Right lobe of liver (tissue), 4 donors: ENCODE measurements at regions not wholly inside any gene's neighbourhood (a gene's known extent, or its start where the extent isn't known, plus 50 kb on each side); places are given as distances from the start of the nearest gene placed in this dataset.

ENCODE experiments used
- CTCF ChIP-seq, 4 donors: fragments of 200-600 bp in 3 of 4; fragments of 450-650 bp in 1 of 4; IDR thresholded peaks; one replicate each; pipeline versions ENCODE4 v1.5.1 to v1.8.0; 2016 to 2022; ENCODE audit warnings: antibody characterized with exemption in 4 of 4, mild to moderate bottlenecking in 2 of 4
- POLR2A ChIP-seq: fragments of 450-650 bp; IDR thresholded peaks from one replicate; pipeline ENCODE4 v1.6.1; 2017; ENCODE audit warnings: antibody characterized with exemption, mild to moderate bottlenecking
- donor health status: DM: no; HTN: no; CAD: no.
- donor health status: DM: no; HTN: no; CAD: no.
- donor health status: DM: no; HTN: yes; CAD: no.

- no peak for TF ChIP-seq CTCF (IDR thresholded peaks at IDR 0.05)
- TF ChIP-seq POLR2A = no peak
Measured at GRCh38 chr10:110402077-110402416, 95.7 kb upstream of the DUSP5 start.
